MM.1S (cell line): ENCODE measurements at regions not wholly inside any gene's neighbourhood (a gene's known extent, or its start where the extent isn't known, plus 50 kb on each side); places are given as distances from the start of the nearest gene placed in this dataset.

Source experiments
- CTCF ChIP-seq: fragments of 300-600 bp; sonication (generic); IDR thresholded peaks from 2 replicates; pipeline ENCODE4 v1.5.1; 2016; ENCODE audit warnings: antibody characterized with exemption, low read length, mixed read lengths
- EZH2 ChIP-seq: fragments of 300-600 bp; sonication (generic); optimal IDR thresholded peaks from 2 replicates; pipeline ENCODE3; 2017; ENCODE audit warnings: low read depth, mild to moderate bottlenecking, antibody characterized with exemption, low read length, mixed read lengths
- EZH2phosphoT487 ChIP-seq: fragments of 300-600 bp; sonication (generic); IDR thresholded peaks from 2 replicates; pipeline ENCODE4 v1.6.1; 2018; ENCODE audit warnings: antibody characterized with exemption, low read length

- TF ChIP-seq EZH2: no peak
- TF ChIP-seq EZH2phosphoT487: no peak
- no peak for TF ChIP-seq CTCF
Observed at GRCh38 chr20:40436011-40436410, 253.0 kb downstream of the MAFB start.
